Stimulated activated CD4-positive, alpha-beta T cell treated with anti-CD3 and anti-CD28 coated beads, Interleukin-4, amount 100 ng/mL, for 1 hour (primary cell): ENCODE measurements at regions not wholly inside any gene's neighbourhood (a gene's known extent, or its start where the extent isn't known, plus 50 kb on each side); places are given as distances from the start of the nearest gene placed in this dataset.
"Not testable (repeated sequence)": the region's sequence is repeated elsewhere in the genome, so short reads cannot be mapped to it uniquely, and the experiment has no call there.

ENCODE experiments used
- DNase-seq: peaks from one replicate; pipeline ENCODE4 v3.0.0-alpha.2; 2020

DNA sequence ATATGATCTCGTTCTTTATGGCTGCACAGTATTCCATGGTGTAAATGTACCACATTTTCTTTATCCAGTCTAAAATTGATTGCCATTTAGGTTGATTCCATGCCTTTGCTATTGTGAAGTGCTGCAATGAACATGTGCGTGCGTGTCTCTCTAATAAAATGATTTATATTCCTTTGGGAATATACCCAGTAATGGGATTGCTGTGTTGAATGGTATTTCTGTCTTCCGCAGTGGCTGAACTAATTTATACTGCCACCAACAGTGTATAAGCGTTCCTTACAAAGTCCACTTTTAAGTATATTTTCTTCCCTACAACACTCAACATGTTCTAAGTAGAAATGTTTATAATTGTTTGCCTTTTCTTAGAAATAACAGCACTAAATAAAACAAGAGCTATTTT, 521.9 kb downstream of the DTWD2 start:
- DNase-seq: no peak

- DNase-seq: not testable (repeated sequence)
These were observed 526.1 kb downstream of the DTWD2 start for GRCh38 chr5:118462276-118462675.

GRCh38 chr5:118461436-118461835, 526.9 kb downstream of the DTWD2 start:
- DNase-seq: no peak

GRCh38 chr5:118459490-118459889, 528.9 kb downstream of the DTWD2 start:
- DNase-seq: no peak

DNA sequence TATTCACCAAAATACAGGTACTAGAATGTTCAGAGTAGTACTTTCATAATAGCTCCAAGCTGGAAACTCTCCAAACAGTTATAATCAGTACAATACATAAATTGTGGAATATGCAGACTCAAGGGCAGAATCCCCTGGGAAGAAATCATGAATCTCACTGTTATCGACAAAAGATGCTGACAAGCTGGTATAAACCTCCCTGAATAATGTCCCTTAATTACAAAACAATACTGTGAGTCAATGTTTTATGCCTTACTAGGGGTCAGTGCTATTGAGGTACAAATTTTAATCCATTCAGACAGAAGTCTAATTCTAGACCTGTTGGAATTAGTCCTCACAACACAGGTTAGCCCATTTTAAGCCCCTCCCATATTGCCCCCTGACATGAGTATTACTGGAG, 532.3 kb downstream of the DTWD2 start:
- DNase-seq: no peak

GRCh38 chr5:118451697-118452247, 536.6 kb downstream of the DTWD2 start:
- no peak for DNase-seq

DNA sequence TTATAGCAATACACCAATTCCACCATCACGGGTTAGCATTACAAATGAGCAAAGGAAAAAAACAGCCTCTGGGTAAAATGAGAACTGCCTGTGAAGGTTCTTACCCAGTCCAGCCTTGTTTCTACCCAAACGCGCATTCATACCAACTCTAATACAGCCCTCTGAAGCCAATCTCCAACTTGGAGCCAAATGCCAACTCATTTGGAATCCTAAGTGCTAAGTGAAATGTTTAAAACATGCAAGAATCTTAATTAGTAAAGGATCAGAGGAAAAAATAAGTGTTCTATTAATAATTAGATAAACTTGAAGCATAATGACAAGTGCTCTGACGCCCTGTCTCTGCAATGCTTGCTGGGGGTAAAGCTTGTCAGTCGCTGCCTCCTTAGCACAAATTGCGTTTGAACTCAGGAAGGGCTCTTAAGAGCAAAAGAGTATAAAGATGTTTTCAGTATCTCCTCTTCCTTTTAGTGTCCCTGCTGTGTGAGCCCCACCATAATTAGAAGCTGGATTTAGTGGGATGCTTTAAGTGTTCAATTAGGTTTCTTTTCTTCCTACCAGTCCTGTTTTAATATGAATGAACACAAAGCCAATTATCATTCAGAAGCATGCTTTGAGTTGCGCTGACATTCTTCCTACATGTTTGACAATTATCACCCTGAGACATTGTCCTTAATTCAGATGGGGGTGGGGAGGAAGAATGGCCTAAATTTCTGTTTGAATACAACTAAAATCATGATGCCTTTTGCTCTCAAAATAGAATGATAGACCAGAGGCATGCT, 537.6 kb downstream of the DTWD2 start:
- DNase-seq: no peak

- no peak for DNase-seq
These were observed 541.0 kb downstream of the DTWD2 start for GRCh38 chr5:118447350-118447749.

DNA sequence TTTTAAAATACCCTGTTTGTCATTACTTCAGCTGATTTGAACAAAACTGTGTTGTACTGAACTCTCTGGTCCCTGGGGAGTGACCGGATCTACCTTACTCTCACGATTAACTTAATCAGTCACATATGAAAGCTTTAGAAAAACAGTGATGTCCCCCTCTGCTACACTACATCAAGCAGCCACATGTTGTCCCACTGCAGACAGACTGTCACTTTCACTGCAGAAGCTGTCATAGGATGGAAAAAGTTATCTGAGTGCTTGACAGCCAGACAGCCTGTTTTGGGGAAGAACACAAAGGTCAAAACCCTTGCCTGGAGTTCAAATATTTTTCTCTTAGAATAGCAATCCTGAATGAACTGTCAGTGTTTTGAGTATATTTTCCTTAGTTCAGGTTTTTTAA, 546.4 kb downstream of the DTWD2 start:
- DNase-seq: no peak

- DNase-seq: no peak
These were observed 547.3 kb downstream of the DTWD2 start for GRCh38 chr5:118441034-118441433.

- no peak for DNase-seq
These were observed 547.9 kb downstream of the DTWD2 start for GRCh38 chr5:118440496-118440895.

DNA sequence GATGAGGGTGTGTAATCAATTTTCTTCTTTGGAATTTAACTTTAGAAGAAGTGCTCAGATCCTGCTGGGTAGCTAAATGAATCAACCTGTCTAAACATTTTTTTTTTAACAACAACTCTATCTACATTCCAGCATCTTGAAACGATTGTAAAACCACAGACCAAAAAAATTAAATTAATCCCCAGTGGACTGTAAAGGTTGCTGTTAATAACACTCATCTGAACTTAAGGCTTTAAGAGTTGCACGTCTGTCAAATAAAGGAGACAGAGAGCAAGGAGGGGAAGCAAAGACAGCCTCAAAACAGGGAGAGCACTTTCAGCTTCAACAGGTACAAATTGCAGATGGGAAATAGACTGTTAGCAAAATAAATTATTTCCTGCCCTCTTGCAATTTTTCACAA, 548.5 kb downstream of the DTWD2 start:
- no peak for DNase-seq

- DNase-seq: no peak
These were observed 553.2 kb downstream of the DTWD2 start for GRCh38 chr5:118435131-118435530.

DNA sequence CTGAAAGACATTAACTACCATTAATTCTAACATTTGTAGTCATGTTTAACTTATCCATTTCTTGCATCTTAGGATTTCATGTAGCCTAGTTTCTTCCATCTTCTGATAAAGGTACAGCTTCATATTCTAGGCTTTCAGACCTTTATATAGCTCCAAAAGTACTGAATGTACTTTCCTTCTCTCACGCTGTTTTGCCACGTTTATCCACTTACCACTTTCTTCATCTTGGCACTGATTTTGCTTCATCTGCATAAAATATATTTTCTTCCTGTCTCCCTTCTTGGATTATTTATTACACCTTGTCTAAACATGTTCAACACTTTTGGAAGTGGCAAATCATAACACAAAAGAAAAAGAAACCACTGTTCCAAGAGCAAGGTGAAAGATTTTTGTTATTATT, 553.8 kb downstream of the DTWD2 start:
- no peak for DNase-seq

DNA sequence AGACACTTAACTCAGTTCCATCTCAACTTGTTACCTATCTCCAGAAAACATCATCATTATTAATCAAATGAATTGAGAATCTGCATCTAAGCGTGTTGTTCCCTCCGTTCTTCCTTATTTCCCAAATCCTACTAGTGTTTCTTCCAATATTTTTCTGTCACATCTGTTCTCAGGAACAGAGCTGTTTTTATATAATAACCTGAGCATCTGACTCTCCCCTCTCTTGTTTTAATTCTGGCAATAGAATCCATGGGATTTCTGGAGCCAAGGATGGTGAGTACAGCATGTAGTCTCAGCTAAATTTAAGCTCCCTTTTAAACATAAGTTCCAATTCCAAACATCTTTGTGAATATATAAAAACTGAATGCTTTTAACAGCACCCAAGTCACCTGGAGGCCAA, 558.3 kb downstream of the DTWD2 start:
- DNase-seq: no peak

DNA sequence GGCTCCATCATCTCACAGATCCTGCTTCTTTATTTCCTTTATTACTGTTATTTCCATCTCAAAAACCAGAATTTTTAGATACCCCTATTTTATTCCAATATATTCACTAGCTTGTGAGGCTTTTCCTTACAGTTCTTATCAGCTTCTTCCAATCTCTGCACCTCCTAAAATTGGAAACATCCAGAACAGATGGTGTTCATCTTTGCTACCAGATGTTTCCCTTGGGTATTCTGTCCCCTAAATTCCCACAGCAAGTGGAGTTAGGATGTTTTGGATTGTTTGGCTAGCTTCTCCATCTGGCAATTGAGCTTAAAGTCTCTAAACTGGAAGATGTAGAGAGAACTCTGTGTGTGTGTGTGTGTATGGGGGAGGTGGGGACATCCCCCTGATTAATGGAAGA, 580.4 kb downstream of the DTWD2 start:
- no peak for DNase-seq

DNA sequence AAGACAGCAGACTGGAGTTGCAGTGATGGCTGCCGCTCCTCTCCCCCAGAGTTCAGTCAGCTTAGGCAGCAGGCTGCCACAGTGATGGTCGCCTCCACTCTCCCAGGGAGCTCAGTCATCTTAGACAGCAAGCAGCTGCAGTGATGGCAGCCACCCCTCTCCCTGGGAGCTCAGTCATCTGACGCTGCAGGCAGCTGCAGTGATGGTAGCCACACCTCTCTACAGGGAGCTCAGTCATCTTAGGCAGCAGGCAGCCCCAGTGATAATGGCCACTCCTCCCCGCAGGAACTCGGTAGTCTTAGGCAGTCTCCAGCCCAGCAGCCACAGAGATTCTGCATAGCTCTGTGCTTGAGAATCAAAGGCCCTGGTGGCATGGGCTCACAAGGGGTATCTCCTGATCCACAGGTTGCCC, 582.7 kb downstream of the DTWD2 start:
- DNase-seq: no peak

GRCh38 chr5:118397236-118397635, 591.1 kb downstream of the DTWD2 start:
- no peak for DNase-seq

GRCh38 chr5:118392491-118392890, 595.9 kb downstream of the DTWD2 start:
- DNase-seq: no peak

- not testable (repeated sequence) for DNase-seq
These were observed 605.4 kb downstream of the DTWD2 start for GRCh38 chr5:118382931-118383330.

DNA sequence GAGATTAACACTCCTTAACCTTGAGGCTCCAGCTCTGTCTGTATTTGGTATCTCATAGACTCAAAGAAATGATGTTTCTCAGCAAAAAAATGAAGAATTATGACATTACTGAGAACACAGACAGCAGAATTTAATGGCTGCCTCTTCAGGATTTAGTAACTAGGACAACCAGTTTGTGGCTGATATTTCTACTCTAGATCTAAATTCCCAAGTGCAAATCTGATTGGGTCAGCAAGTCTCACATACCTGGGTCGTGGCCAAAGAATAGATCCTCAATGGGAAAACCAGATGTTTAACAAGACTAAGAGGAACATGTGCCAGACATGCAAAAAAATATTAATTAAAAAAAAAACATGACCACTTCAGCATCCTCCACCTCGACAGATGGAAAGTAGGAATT, 608.9 kb downstream of the DTWD2 start:
- no peak for DNase-seq

DNA sequence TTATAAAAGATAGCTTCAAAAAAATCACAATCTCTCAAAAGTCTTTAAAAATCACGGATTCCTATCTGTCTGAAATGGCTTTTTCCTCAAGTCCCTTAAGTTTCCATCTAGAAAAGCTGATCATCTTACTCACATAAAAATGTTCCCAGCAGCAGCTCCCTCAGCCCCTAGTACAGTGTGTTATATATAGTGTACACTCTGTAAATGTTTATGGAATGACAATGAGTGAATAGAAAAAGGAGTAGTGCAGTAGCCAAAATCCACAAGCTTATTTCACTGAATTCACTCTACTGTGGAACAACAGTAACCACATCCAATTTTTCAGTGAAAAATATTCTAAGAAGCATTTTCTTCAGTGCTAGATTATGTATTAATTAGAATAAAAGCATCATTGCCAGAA, 609.4 kb downstream of the DTWD2 start:
- DNase-seq: no peak

DNA sequence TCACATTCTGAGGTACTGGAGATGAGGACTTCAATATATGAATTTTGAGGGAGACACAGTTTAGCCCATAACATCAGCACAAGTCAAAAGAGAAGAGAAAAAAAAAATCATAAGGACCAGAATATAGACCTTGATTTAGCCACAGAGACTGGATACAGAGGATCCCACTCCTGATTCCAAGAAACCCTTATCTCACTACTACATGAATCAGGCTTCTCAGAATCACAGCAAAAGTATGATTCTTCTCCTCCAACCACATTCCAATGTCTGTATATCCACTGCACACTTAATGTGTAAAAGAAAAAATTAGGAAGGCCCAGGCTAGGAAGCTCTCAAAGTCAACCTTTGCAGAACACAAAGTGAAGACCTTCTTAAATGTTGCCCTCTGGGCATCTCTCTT, 610.9 kb downstream of the DTWD2 start:
- DNase-seq: no peak

GRCh38 chr5:118371973-118372831, 616.1 kb downstream of the DTWD2 start:
- no peak for DNase-seq
